PC-9 (cell line): ENCODE measurements at regions not wholly inside any gene's neighbourhood (a gene's known extent, or its start where the extent isn't known, plus 50 kb on each side); places are given as distances from the start of the nearest gene placed in this dataset.

Source experiments
- EZH2 ChIP-seq: fragments of 200-600 bp; sonication (generic); IDR thresholded peaks from 2 replicates; pipeline ENCODE4 v1.8.0; 2017; ENCODE audit warnings: antibody characterized with exemption, low read depth
- TF ChIP-seq, protein P1 (sequence below): fragments of 200-600 bp; sonication (generic); conservative IDR thresholded peaks from 2 replicates; pipeline ENCODE4 v1.6.1; 2017; ENCODE audit warnings: mixed run types, antibody characterized with exemption, mild to moderate bottlenecking, moderate library complexity

DNA sequence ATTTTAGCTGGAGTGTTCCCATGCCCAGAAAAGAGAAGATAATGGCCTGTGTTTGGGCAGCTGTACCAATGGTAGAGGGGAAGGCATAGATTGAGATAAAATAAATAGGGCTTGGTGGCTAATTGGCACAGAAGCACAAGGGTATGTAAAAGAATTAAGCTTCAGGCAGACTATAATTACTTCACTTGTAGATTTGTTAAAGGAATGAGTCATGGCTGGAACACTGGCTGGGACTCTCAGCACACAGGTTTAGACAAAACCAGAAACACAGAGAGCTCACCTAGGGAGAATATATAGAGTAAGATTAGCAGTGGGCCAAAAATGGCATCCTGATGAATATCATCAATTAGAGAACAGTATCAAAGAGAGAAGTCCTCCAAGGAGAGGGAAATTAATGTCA lies 198.3 kb upstream of the FIGN start:
- TF ChIP-seq, protein P1, sequence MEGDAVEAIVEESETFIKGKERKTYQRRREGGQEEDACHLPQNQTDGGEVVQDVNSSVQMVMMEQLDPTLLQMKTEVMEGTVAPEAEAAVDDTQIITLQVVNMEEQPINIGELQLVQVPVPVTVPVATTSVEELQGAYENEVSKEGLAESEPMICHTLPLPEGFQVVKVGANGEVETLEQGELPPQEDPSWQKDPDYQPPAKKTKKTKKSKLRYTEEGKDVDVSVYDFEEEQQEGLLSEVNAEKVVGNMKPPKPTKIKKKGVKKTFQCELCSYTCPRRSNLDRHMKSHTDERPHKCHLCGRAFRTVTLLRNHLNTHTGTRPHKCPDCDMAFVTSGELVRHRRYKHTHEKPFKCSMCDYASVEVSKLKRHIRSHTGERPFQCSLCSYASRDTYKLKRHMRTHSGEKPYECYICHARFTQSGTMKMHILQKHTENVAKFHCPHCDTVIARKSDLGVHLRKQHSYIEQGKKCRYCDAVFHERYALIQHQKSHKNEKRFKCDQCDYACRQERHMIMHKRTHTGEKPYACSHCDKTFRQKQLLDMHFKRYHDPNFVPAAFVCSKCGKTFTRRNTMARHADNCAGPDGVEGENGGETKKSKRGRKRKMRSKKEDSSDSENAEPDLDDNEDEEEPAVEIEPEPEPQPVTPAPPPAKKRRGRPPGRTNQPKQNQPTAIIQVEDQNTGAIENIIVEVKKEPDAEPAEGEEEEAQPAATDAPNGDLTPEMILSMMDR = no peak
- no peak for TF ChIP-seq EZH2
